ENCODE measurements at regions not wholly inside any gene's neighbourhood (a gene's known extent, or its start where the extent isn't known, plus 50 kb on each side); places are given as distances from the start of the nearest gene placed in this dataset.

- FAIRE-seq (no peak), DNase-seq (ENCODE audit: low read depth, low spot score) (no peak)
- Histone ChIP-seq H3K27ac (ENCODE audit: insufficient read depth, low read depth, low read length) (no peak overlapping the region), H3K36me3 (ENCODE audit: control insufficient read depth in 2 of 2, extremely low read depth in 1 of 2, insufficient read depth in 2 of 2, low read length in 2 of 2) (no peaks in the 10 kb centered on the region), H3K9ac (replicated peaks; ENCODE audit: extremely low read depth, insufficient read depth, low read length) (no peak overlapping the region), H3K4me1 (ENCODE audit: control insufficient read depth, extremely low read depth, insufficient read depth, low read length) (no peaks in the 10 kb centered on the region), H3K79me2 (ENCODE audit: control insufficient read depth, insufficient read depth, low read length) (no peaks in the 10 kb centered on the region), H4K20me1 (replicated peaks; ENCODE audit: control insufficient read depth, extremely low read depth, insufficient read depth, low read length) (no peaks in the 10 kb centered on the region), H3K27me3 (ENCODE audit: control insufficient read depth in 2 of 2, insufficient read depth in 2 of 2, low read length in 2 of 2) (no peaks in the 10 kb centered on the region), H3K9me3 (replicated peaks; ENCODE audit: control insufficient read depth, insufficient read depth, low read length) (no peaks in the 10 kb centered on the region), H3K4me3 (replicated peaks in 1 of 3; ENCODE audit: insufficient read depth in 1 of 3, low read depth in 1 of 3, low read length in 3 of 3) (no peak overlapping the region), H3K4me2 (ENCODE audit: insufficient read depth, low read length) (no peak overlapping the region), H2AFZ (ENCODE audit: low read depth, low read length) (no peak overlapping the region), H3K9me1 (replicated peaks; ENCODE audit: control insufficient read depth, extremely low read depth, insufficient read depth, low read length) (no peaks in the 10 kb centered on the region)
- dilution Hi-C loops (cut with MboI; ENCODE audit: extremely low pct_ligation_motif_present, low sequenced_read_pairs), result no loop called here
- TF ChIP-seq MAX (IDR thresholded peaks at IDR 0.05; ENCODE audit: insufficient read depth, insufficient read length) (no peak), POLR2AphosphoS5 (IDR thresholded peaks at IDR 0.05; ENCODE audit: insufficient read depth, low read depth, low read length) (no peak), CTCF (IDR thresholded peaks at IDR 0.05; ENCODE audit: extremely low read depth in 1 of 2, insufficient read depth in 1 of 2, low read depth in 1 of 2, low read length in 2 of 2) (no peak), MYC (IDR thresholded peaks at IDR 0.05; ENCODE audit: low read depth, low read length) (no peak), GATA2 (IDR thresholded peaks at IDR 0.05; ENCODE audit: insufficient read depth, insufficient read length, low read depth, low read length) (no peak), FOS (IDR thresholded peaks at IDR 0.05; ENCODE audit: borderline replicate concordance, insufficient read depth, low read length) (no peak), JUN (IDR thresholded peaks at IDR 0.05; ENCODE audit: borderline replicate concordance, insufficient read depth, insufficient read length, low read depth) (no peak)
- BruUV-seq (replicated peaks), result no TSS peak
- ChIA-PET CTCF (no interaction called here), POLR2A (no interaction called here)
- intact Hi-C loops (cut with micrococcal nuclease), result no loop called here
These were observed 55.4 kb downstream of the TMEM121 start for GRCh38 chr14:105581551-105582341.

Data from endothelial cell of umbilical vein (primary cell).